Astrocyte (in vitro differentiated cells and primary cell): ENCODE measurements at regions not wholly inside any gene's neighbourhood (a gene's known extent, or its start where the extent isn't known, plus 50 kb on each side); places are given as distances from the start of the nearest gene placed in this dataset.

ENCODE experiments used
- DNase-seq: peaks from one replicate; pipeline ENCODE4 v3.0.0-alpha.2; 2010; ENCODE audit warnings: low read depth
- FAIRE-seq: peaks from 2 replicates; lab custom pipeline; 2011; peaks lifted over from hg19 to GRCh38; lab: Jason Lieb, UNC
- H2AFZ ChIP-seq: 2 replicates; pipeline ENCODE4 v1.6.0; 2012; ENCODE audit warnings: low read depth, low read length, inconsistent platforms
- H3K27ac ChIP-seq: 2 replicates; pipeline ENCODE4 v1.5.1; 2011; ENCODE audit warnings: low read depth, low read length, inconsistent platforms
- H3K27me3 ChIP-seq: 2 replicates; pipeline ENCODE4 v1.6.0; 2011; ENCODE audit warnings: low read length, inconsistent platforms; ENCODE audit not compliant: insufficient read depth
- H3K36me3 ChIP-seq: 2 replicates; pipeline ENCODE4 v1.5.1; 2011; ENCODE audit warnings: low read length, inconsistent platforms; ENCODE audit not compliant: insufficient read depth
- H3K4me1 ChIP-seq: 2 replicates; pipeline ENCODE4 v1.5.1; 2011; ENCODE audit warnings: low read length, inconsistent platforms; ENCODE audit not compliant: insufficient read depth
- H3K4me2 ChIP-seq: 2 replicates; pipeline ENCODE4 v1.6.0; 2012; ENCODE audit warnings: low read length, inconsistent platforms
- H3K4me3 ChIP-seq: 2 replicates; pipeline ENCODE4 v1.5.1; 2011; ENCODE audit warnings: low read depth, mild to moderate bottlenecking, low read length, inconsistent platforms; ENCODE audit not compliant: insufficient read depth
- H3K79me2 ChIP-seq: 2 replicates; pipeline ENCODE4 v1.6.0; 2012; ENCODE audit warnings: mild to moderate bottlenecking, low read length, inconsistent platforms; ENCODE audit not compliant: insufficient read depth
- H3K9ac ChIP-seq: 2 replicates; pipeline ENCODE4 v1.6.0; 2012; ENCODE audit warnings: mild to moderate bottlenecking, low read length, inconsistent platforms
- H3K9me3 ChIP-seq: 2 replicates; pipeline ENCODE4 v1.5.1; 2012; ENCODE audit warnings: low read depth, mild to moderate bottlenecking, low read length, inconsistent platforms; ENCODE audit not compliant: insufficient read depth
- H4K20me1 ChIP-seq: 2 replicates; pipeline ENCODE4 v1.6.0; 2012; ENCODE audit warnings: low read length, inconsistent platforms; ENCODE audit not compliant: insufficient read depth
- H3K27ac Mint-ChIP-seq: one replicate; pipeline ENCODE4 v1.8.0; 2021; ENCODE audit warnings: mild to moderate bottlenecking, mixed read lengths; ENCODE audit not compliant: unreplicated experiment
- H3K27me3 Mint-ChIP-seq: one replicate; pipeline ENCODE4 v1.8.0; 2021; ENCODE audit warnings: low read depth, mixed read lengths; ENCODE audit not compliant: unreplicated experiment
- H3K36me3 Mint-ChIP-seq: one replicate; pipeline ENCODE4 v1.8.0; 2021; ENCODE audit warnings: low read depth, mixed read lengths; ENCODE audit not compliant: unreplicated experiment
- H3K4me1 Mint-ChIP-seq: one replicate; pipeline ENCODE4 v1.8.0; 2021; ENCODE audit warnings: low read depth, mixed read lengths; ENCODE audit not compliant: unreplicated experiment
- H3K4me3 Mint-ChIP-seq: one replicate; pipeline ENCODE4 v1.8.0; 2021; ENCODE audit warnings: mild to moderate bottlenecking, moderate library complexity, mixed read lengths; ENCODE audit not compliant: unreplicated experiment
- H3K9me3 Mint-ChIP-seq: one replicate; pipeline ENCODE4 v1.8.0; 2021; ENCODE audit warnings: mild to moderate bottlenecking, mixed read lengths; ENCODE audit not compliant: unreplicated experiment
- EZH2 ChIP-seq: IDR thresholded peaks from 2 replicates; pipeline ENCODE4 v1.6.1; 2012; ENCODE audit warnings: mild to moderate bottlenecking, low read length, inconsistent platforms; ENCODE audit not compliant: insufficient read depth
- TF ChIP-seq, protein P1 (sequence below): IDR thresholded peaks from 2 replicates; pipeline ENCODE4 v1.5.1; 2011; ENCODE audit warnings: low read depth, mild to moderate bottlenecking, inconsistent platforms, low read length, moderate library complexity; ENCODE audit not compliant: insufficient read depth

DNA sequence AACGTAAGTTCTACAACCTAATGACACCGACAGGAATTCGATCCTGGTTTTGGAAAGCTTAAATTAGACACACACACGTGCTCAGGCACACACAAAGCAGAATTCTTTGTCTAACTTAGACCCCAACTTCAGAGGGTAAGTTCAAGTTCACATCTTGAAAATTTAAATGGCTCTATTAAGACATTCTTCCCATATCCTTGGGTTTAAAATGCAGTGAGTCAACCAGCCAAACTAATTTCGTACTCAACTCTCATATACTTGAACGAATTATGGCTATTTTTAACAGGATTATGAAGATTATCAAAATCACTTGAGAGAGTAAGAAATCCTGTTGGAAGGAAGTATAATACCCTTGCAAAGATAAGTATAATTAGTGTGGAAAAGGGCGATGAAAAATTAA lies 53.2 kb upstream of the ARL4C start:
- Histone ChIP-seq H3K9ac (peak overlapping the region; percentile 1), H3K79me2 (no peaks in the 10 kb centered on the region), H2AFZ (no peak overlapping the region), H3K36me3 (no peaks in the 10 kb centered on the region), H3K4me3 (no peak overlapping the region), H3K4me2 (peak overlapping the region; percentile 47), H3K27ac (peak overlapping the region; percentile 11), H4K20me1 (no peaks in the 10 kb centered on the region), H3K9me3 (no peaks in the 10 kb centered on the region), H3K4me1 (peaks cover 24% of the 10 kb centered on the region), H3K27me3 (no peaks in the 10 kb centered on the region)
- H3K9me3 Mint-ChIP-seq: peaks cover 5% of the 10 kb centered on the region
- FAIRE-seq (no peak), DNase-seq (no peak)
- no peaks in the 10 kb centered on the region for H3K27me3 Mint-ChIP-seq
- peak overlapping the region; percentile 90 for H3K27ac Mint-ChIP-seq
- TF ChIP-seq, protein P1, sequence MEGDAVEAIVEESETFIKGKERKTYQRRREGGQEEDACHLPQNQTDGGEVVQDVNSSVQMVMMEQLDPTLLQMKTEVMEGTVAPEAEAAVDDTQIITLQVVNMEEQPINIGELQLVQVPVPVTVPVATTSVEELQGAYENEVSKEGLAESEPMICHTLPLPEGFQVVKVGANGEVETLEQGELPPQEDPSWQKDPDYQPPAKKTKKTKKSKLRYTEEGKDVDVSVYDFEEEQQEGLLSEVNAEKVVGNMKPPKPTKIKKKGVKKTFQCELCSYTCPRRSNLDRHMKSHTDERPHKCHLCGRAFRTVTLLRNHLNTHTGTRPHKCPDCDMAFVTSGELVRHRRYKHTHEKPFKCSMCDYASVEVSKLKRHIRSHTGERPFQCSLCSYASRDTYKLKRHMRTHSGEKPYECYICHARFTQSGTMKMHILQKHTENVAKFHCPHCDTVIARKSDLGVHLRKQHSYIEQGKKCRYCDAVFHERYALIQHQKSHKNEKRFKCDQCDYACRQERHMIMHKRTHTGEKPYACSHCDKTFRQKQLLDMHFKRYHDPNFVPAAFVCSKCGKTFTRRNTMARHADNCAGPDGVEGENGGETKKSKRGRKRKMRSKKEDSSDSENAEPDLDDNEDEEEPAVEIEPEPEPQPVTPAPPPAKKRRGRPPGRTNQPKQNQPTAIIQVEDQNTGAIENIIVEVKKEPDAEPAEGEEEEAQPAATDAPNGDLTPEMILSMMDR: no peak
- TF ChIP-seq EZH2: no peak
- H3K4me1 Mint-ChIP-seq: peaks cover 37% of the 10 kb centered on the region
- H3K36me3 Mint-ChIP-seq: peaks cover 2% of the 10 kb centered on the region
- no peak overlapping the region for H3K4me3 Mint-ChIP-seq

- no peaks in the 10 kb centered on the region for H3K79me2 ChIP-seq
- peaks cover 37% of the 10 kb centered on the region for H3K4me1 Mint-ChIP-seq
- H3K27ac ChIP-seq: peak overlapping the region; percentile 40
- peak overlapping the region; percentile 7 for H3K4me3 Mint-ChIP-seq
- peaks cover 24% of the 10 kb centered on the region for H3K4me1 ChIP-seq
- H3K27me3 ChIP-seq: no peaks in the 10 kb centered on the region
- peaks cover 3% of the 10 kb centered on the region for H3K9me3 Mint-ChIP-seq
- H3K27ac Mint-ChIP-seq: peak overlapping the region; percentile 90
- H3K9ac ChIP-seq: peak overlapping the region; percentile 43
- no peaks in the 10 kb centered on the region for H3K36me3 Mint-ChIP-seq
- peak overlapping the region; percentile 34 for H3K4me2 ChIP-seq
- DNase-seq (peak; percentile 97), FAIRE-seq (no peak)
- H3K36me3 ChIP-seq: no peaks in the 10 kb centered on the region
- no peaks in the 10 kb centered on the region for H3K27me3 Mint-ChIP-seq
- H2AFZ ChIP-seq: no peak overlapping the region
- no peaks in the 10 kb centered on the region for H4K20me1 ChIP-seq
- no peaks in the 10 kb centered on the region for H3K9me3 ChIP-seq
- TF ChIP-seq, protein P1: no peak
- no peak for TF ChIP-seq EZH2
- no peak overlapping the region for H3K4me3 ChIP-seq
Measured at GRCh38 chr2:234548695-234549420, 52.0 kb upstream of the ARL4C start.

- no peak overlapping the region for H3K4me3 Mint-ChIP-seq
- Histone ChIP-seq H4K20me1 (no peaks in the 10 kb centered on the region), H3K4me3 (no peak overlapping the region), H3K36me3 (no peaks in the 10 kb centered on the region), H3K9me3 (no peaks in the 10 kb centered on the region), H2AFZ (no peak overlapping the region), H3K27me3 (no peaks in the 10 kb centered on the region), H3K4me2 (no peak overlapping the region), H3K9ac (no peak overlapping the region), H3K27ac (no peak overlapping the region), H3K79me2 (no peaks in the 10 kb centered on the region), H3K4me1 (peaks cover 24% of the 10 kb centered on the region)
- H3K27ac Mint-ChIP-seq: peak overlapping the region; percentile 10
- H3K4me1 Mint-ChIP-seq: peaks cover 37% of the 10 kb centered on the region
- no peak for FAIRE-seq
- no peaks in the 10 kb centered on the region for H3K27me3 Mint-ChIP-seq
- TF ChIP-seq, protein P1: no peak
- no peak for TF ChIP-seq EZH2
- H3K36me3 Mint-ChIP-seq: no peaks in the 10 kb centered on the region
- H3K9me3 Mint-ChIP-seq: peaks cover 2% of the 10 kb centered on the region
- DNase-seq: no peak
Measured at GRCh38 chr2:234546770-234547169, 49.9 kb upstream of the ARL4C start.
